Fibroblast of peridontal ligament (primary cell): ENCODE measurements at regions not wholly inside any gene's neighbourhood (a gene's known extent, or its start where the extent isn't known, plus 50 kb on each side); places are given as distances from the start of the nearest gene placed in this dataset.
A peak's percentile ranks its signal among the peaks of the same experiment; 100 is the strongest.

Experiments used
- DNase-seq: peaks from one replicate; pipeline ENCODE4 v3.0.0-alpha.2; 2010; ENCODE audit errors: extremely low read depth

DNA sequence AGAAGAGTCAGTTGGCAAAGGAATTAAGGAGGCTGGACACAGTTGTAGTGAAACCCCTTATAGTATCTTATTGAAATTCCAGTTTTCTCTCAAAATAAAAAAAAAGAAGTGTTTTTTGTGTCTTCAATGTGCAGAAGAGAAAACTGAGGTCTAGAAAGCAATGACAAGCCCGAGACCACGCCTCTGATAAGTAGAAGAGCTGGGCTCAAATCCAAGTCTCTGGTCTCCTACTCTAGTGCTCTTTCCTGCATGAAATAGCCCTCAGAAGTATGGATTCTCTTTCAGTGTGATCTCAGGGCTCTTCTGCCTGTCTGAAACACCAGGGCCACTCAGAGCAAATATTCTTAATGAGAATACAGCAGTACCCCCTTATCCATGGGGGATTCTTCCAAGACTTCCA lies 200.9 kb downstream of the KIF18A start:
- no peak for DNase-seq

GRCh38 chr11:27904358-27905055 lies 203.4 kb downstream of the KIF18A start:
- DNase-seq: peak; percentile 85

DNA sequence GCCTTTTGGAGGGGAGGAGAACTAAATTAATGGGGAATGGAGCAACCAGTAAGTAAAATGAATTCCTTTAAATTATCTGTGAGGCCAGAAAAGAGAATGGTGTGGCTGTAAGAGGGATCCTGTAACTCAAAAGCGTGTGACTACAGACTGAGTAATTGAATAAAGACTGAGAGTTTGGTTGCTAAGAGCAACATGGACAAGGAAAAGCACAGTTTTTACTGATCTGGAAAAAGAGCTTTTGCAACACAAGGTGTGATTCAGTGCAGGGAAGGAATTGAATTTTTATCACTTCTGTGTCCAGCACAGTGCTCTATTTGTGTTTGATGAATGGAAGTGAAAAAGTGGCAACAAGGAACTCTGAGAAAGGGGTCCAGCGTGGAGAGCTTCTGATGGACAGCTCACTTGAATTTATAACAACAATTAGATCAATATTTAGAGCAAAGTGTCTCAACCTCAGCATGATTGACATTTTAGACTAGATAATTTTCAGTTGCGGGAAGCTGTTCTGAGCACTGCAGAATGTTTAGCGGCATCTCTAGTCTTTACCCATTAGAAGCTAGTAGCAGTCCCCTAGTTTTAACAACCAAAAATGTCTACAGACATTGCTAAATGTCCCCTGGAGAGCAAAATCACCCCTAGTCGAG lies 202.8 kb upstream of the BDNF start:
- DNase-seq: peak; percentile 77

GRCh38 chr11:27898166-27898565 lies 197.9 kb upstream of the BDNF start:
- no peak for DNase-seq

GRCh38 chr11:27896096-27896495 lies 195.8 kb upstream of the BDNF start:
- DNase-seq: no peak

GRCh38 chr11:27894552-27894951 lies 194.3 kb upstream of the BDNF start:
- DNase-seq: no peak

DNA sequence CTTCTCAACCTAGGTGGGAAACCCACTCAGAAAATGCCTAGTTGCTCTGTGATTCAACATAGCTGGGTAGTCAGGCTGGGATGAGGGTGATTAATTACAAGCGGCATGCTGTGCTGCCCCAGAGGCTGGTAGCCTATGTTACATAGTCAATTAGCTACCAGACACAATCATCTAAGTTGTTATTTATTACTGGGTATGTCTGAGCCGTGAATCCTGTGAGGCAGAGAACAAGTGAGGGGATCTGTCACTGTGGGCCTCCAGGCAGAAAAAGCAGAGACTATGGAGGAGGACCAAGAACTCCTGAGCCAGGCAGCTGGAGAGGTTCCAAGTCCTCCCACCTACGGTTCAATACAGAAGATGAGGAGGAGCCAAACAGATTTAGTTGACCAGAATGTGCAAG lies 186.6 kb upstream of the BDNF start:
- no peak for DNase-seq

GRCh38 chr11:27882066-27882697 lies 181.9 kb upstream of the BDNF start:
- DNase-seq: peak; percentile 27

DNA sequence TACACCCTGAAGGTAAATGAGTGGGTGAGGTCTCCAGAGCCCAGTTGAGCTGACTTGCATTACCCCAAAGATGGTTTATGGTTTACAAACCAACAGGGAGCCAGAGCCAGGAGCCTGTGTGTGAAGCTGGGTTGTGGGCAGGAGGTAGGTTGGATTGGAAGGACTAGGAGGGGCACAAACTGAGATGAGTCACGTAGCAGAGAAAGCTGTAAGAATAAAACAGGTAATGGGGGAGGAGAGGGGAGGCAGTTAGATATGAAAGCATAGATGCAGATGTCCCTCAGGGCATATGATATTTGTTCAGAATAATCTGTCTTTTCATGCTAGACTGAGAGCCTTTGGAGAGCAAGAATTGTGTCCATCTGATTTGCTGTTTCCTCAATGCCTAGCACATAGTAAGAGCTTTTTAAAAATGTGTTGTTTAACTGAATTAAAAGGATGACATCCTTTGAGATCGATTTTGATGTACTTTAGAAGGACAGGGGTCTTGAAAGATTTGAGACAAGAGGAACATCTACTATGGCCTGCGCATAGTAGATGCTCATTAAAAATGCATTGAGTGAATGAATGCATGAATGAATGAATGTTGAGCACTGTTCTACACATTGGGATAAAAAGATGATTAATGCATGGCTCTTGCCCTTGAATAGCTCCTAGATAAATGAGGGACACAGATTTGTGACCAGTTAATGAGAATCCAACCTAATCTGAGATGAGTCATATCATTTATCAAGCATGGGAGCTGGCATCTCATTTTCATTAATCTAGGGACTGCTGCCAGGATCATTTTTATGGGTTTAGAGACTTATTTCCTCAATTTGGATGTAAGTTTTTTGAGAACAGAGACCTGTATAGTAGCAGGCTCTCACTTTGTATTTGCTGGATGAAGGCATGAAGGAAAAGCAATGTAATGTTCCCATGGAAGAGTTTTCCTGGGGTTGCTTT lies 175.8 kb upstream of the BDNF start:
- DNase-seq: no peak

DNA sequence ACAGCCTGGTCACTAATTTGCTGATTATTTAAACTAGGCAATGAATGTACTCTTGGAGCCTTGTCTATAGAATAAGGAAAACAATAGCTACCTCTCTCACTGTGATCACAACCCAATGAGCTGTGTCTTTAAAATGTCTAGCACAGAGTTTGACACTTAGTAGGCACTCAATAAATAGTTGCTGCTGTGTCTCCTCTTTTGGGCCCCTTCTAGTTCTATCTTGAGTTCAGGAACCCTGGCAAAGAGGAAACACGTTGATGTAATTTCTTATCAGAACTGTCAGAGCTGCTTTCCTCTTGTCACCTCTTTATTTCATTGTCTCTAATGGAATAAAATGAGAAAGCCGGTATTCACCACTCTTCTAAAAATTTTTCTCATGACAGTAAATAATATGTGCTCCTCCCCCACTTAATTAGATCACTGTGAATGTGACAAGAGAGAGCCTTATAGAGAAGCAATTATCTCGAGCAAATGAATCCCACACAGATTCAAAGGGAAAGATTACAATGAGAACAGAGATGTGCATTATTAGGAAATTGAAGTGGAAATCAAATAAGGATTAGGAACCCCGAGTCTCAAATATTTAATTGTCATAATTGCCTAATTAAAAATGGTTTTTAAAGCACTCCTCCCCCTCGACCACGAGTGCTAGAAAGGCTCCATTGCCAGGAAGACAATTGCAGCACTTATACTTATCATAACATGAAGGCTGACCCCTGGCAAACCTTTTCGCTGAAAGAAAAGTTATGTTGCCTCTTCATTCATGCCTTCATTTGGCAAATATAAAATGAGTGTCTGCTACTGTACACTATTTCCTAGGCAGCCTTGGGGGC lies 175.0 kb upstream of the BDNF start:
- DNase-seq: no peak

- no peak for DNase-seq
Measured at GRCh38 chr11:27873664-27874063, 173.4 kb upstream of the BDNF start.

DNA sequence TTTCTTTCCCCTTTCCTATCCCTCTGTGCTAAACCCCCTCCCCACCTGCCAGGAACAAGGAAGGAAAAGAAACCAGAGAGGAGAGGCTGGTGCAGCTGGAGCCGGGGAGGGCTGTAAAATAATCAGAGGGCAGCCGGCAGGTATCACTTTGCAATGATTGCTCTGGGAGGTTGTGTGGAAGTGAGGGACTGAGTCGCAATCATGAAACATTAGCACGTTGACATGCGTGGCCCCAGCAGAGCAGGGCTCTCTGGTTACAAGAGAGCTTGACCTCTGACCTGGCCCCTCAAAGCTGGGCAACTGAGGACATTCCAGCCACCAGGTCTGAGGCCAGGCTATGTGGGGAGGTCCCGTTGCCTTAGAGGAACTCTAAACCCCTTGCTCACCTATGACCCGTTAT lies 170.8 kb upstream of the BDNF start:
- DNase-seq: no peak

DNA sequence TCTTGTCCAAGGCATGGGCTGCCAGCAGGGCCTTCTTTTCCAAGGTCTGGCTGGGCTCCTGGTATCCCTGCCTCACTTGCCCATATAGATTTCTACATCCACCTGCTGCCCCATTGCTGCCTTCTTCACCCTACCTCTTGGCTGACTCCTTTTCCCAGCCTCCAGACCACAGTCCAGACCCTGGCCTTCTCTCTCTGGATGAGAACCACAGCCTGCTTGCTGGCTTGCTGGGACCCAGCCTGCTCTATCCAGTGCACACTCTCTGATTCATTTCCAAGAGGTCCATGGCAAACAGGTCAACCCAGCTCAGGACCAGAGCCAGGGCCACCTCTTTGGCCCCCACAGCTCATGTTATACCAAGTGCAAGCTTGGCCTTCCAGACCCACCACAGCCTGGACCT lies 169.4 kb upstream of the BDNF start:
- no peak for DNase-seq

- no peak for DNase-seq
Measured at GRCh38 chr11:27868709-27869108, 168.5 kb upstream of the BDNF start.

GRCh38 chr11:27868226-27868625 lies 168.0 kb upstream of the BDNF start:
- no peak for DNase-seq

DNA sequence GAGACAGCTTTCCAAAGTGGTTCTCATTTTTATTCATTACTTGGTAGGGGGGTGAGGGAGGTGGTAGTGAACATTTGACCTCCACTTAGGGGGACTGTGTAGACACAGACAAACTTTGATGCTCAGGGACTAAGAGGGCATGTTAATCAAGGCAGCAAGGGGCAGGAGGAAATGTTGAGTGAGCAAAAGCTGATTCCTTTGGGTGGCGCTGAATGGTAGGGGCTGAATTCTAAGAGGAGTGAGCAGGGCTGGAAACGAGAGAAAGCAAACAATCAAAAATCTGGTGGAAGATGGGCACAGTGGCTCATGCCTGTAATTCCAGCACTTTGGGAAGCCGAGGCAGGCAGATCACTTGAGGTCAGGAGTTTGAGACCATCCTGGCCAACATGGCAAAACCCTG lies 164.8 kb upstream of the BDNF start:
- DNase-seq: no peak

GRCh38 chr11:27864611-27865010 lies 164.4 kb upstream of the BDNF start:
- no peak for DNase-seq

- no peak for DNase-seq
Measured at GRCh38 chr11:27864091-27864491, 163.8 kb upstream of the BDNF start.

- no peak for DNase-seq
Measured at GRCh38 chr11:27863637-27864036, 163.4 kb upstream of the BDNF start.

DNA sequence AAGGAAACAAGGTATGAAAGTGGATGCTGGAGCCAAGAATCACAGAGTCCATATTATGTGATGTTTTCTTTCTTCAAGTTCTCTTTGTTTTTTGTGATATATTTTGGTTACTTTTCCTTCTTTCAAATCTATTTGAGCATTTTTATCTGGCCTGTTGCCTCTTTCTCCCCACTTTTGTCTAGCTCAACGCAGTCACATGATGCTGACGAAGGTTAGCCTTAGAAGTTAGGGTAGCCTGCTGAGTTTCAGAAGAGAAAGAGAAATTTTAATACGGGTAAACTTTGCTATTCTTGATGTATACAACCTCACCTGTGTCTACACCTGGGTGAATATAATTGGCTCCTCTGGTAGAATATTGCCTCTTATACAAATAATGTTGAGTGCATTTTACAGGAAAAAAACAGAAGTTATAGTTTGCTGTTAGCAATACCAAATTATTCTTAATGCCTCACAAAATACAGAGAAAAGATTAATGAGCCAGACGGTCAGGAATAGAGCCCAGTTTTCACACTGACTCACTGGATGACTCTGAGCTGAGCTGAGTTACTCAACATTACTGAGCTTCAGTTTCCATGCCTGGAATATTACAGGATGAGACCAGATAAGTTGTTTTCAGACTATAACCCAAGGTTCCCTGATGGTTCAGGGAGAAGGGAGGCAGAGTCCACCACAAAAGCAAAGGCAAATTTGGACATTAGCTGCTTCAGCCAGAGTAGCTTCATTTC lies 161.6 kb upstream of the BDNF start:
- DNase-seq: peak; percentile 94

GRCh38 chr11:27860811-27861210 lies 160.6 kb upstream of the BDNF start:
- no peak for DNase-seq
